HCT116 (cell line): ENCODE measurements at regions not wholly inside any gene's neighbourhood (a gene's known extent, or its start where the extent isn't known, plus 50 kb on each side); places are given as distances from the start of the nearest gene placed in this dataset.

Experiments
- EGR1 ChIP-seq: IDR thresholded peaks from 2 replicates; pipeline ENCODE4 v1.6.1; 2012; ENCODE audit warnings: low read depth
- SIN3A ChIP-seq: IDR thresholded peaks from 2 replicates; pipeline ENCODE4 v1.6.1; 2012; ENCODE audit warnings: low read depth
- YY1 ChIP-seq: IDR thresholded peaks from 2 replicates; pipeline ENCODE4 v1.6.1; 2011; ENCODE audit warnings: low read length, low read depth, moderate library complexity, mild to moderate bottlenecking; ENCODE audit not compliant: insufficient replicate concordance; ENCODE audit errors: extremely low read depth
- TF ChIP-seq, protein P1 (sequence below), 3 experiments: fragments of 200-600 bp in 1 of 3; sonication (generic) in 1 of 3; IDR thresholded peaks in 2 of 3; conservative IDR thresholded peaks in 1 of 3; 2 replicates each; pipeline ENCODE4 v1.5.1; 2012 to 2017; ENCODE audit warnings: low read depth in 2 of 3, low read length in 2 of 3, antibody characterized with exemption in 1 of 3, borderline replicate concordance in 1 of 3, control low read depth in 1 of 3, mild to moderate bottlenecking in 1 of 3, mixed read lengths in 1 of 3, mixed run types in 1 of 3, moderate library complexity in 1 of 3; ENCODE audit not compliant: insufficient read depth in 1 of 3
- TF ChIP-seq, protein P2 (sequence below): IDR thresholded peaks from 2 replicates; pipeline ENCODE4 v1.6.1; 2012; ENCODE audit warnings: low read depth
- TF ChIP-seq, protein P3 (sequence below): IDR thresholded peaks from 2 replicates; pipeline ENCODE4 v1.6.1; 2012
- TF ChIP-seq, protein P4 (sequence below): IDR thresholded peaks from 2 replicates; pipeline ENCODE4 v1.6.1; 2012

DNA sequence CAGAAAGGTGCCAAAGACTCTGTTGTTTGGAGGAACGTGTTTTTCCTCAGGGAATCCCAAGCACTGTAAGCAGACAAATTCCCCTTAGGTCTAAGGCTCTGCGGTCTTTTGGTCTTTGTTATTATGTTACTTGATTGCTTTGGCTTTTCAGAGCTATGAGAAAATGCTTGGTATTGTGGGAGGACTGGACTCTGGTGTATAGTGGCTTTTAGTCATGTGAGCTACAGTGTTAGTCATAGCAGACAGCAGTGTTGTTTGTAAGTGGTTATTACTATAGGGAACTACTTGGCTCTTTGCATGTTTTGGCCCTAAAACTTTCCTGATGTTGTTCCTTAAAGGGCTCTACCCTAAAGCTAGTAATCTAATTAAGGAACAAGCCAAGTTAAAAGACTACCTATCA lies 956.2 kb upstream of the LRATD1 start:
- TF ChIP-seq, protein P1, sequence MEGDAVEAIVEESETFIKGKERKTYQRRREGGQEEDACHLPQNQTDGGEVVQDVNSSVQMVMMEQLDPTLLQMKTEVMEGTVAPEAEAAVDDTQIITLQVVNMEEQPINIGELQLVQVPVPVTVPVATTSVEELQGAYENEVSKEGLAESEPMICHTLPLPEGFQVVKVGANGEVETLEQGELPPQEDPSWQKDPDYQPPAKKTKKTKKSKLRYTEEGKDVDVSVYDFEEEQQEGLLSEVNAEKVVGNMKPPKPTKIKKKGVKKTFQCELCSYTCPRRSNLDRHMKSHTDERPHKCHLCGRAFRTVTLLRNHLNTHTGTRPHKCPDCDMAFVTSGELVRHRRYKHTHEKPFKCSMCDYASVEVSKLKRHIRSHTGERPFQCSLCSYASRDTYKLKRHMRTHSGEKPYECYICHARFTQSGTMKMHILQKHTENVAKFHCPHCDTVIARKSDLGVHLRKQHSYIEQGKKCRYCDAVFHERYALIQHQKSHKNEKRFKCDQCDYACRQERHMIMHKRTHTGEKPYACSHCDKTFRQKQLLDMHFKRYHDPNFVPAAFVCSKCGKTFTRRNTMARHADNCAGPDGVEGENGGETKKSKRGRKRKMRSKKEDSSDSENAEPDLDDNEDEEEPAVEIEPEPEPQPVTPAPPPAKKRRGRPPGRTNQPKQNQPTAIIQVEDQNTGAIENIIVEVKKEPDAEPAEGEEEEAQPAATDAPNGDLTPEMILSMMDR (IDR thresholded peaks at IDR 0.05 in 2 of 3, conservative IDR thresholded peaks at IDR 0.05 in 1 of 3; ENCODE audit: borderline replicate concordance in 1 of 3, insufficient read depth in 1 of 3, low read depth in 2 of 3, low read length in 2 of 3) = no peak
- TF ChIP-seq, protein P2, sequence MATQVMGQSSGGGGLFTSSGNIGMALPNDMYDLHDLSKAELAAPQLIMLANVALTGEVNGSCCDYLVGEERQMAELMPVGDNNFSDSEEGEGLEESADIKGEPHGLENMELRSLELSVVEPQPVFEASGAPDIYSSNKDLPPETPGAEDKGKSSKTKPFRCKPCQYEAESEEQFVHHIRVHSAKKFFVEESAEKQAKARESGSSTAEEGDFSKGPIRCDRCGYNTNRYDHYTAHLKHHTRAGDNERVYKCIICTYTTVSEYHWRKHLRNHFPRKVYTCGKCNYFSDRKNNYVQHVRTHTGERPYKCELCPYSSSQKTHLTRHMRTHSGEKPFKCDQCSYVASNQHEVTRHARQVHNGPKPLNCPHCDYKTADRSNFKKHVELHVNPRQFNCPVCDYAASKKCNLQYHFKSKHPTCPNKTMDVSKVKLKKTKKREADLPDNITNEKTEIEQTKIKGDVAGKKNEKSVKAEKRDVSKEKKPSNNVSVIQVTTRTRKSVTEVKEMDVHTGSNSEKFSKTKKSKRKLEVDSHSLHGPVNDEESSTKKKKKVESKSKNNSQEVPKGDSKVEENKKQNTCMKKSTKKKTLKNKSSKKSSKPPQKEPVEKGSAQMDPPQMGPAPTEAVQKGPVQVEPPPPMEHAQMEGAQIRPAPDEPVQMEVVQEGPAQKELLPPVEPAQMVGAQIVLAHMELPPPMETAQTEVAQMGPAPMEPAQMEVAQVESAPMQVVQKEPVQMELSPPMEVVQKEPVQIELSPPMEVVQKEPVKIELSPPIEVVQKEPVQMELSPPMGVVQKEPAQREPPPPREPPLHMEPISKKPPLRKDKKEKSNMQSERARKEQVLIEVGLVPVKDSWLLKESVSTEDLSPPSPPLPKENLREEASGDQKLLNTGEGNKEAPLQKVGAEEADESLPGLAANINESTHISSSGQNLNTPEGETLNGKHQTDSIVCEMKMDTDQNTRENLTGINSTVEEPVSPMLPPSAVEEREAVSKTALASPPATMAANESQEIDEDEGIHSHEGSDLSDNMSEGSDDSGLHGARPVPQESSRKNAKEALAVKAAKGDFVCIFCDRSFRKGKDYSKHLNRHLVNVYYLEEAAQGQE = no peak
- TF ChIP-seq YY1 (no peak), SIN3A (no peak), EGR1 (no peak)
- TF ChIP-seq, protein P3, sequence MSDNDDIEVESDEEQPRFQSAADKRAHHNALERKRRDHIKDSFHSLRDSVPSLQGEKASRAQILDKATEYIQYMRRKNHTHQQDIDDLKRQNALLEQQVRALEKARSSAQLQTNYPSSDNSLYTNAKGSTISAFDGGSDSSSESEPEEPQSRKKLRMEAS = no peak
- TF ChIP-seq, protein P4, sequence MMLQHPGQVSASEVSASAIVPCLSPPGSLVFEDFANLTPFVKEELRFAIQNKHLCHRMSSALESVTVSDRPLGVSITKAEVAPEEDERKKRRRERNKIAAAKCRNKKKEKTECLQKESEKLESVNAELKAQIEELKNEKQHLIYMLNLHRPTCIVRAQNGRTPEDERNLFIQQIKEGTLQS = no peak
